ENCODE measurements at regions not wholly inside any gene's neighbourhood (a gene's known extent, or its start where the extent isn't known, plus 50 kb on each side); places are given as distances from the start of the nearest gene placed in this dataset.

DNA sequence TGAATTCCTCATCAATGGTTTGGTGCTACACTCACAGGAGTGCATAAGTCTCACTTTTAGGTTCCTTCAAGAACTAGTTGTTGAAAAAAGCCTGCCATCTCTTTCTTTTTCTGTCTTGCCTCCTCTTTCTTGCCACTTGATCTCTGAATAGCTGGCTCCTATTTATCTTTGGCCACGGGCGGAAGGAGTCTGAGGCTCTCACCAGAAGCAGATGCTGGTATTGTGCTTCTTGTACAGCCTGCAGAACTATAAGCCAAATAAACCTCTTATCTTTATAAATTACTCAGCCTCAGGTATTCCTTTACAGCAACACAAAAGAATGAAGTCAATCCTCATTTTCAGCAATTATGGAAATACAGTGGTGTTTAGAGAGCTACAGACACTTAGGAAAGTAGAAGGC is 247.1 kb upstream of the PRR16 start:
- Histone ChIP-seq H3K9ac (ENCODE audit: low read depth, low read length) (no peak overlapping the region), H3K27ac (ENCODE audit: low read length) (no peak overlapping the region), H3K9me3 (ENCODE audit: insufficient read depth, low read depth, low read length) (no peaks in the 10 kb centered on the region), H3K4me3 (ENCODE audit: low read length) (no peak overlapping the region), H3K4me1 (ENCODE audit: insufficient read depth, low read length) (no peaks in the 10 kb centered on the region), H3K36me3 (ENCODE audit: insufficient read depth, low read depth, low read length) (no peaks in the 10 kb centered on the region), H3K27me3 (ENCODE audit: insufficient read depth, low read length) (no peaks in the 10 kb centered on the region)

DNA sequence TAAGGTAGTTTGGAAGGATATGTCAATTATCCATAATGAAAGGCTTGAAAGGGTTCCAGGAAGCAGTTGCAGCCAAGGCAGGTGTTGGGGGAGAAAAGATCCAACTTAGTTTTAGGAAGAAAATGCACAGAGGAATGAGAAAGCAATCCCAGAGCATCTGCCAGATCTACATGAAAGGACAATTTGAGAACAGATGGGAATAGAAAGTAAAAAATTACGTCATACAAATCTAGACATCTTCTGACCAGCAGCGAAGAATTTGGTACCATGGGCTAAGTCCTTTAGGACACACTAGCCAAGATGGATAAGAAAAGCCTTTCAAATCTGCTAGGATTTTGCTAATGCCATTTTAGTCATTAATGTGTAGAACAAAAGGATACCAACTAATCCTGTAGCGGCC is 244.1 kb upstream of the PRR16 start:
- H3K9ac ChIP-seq (ENCODE audit: low read depth, low read length) = no peak overlapping the region
- H3K9me3 ChIP-seq (ENCODE audit: insufficient read depth, low read depth, low read length) = no peaks in the 10 kb centered on the region
- no peak overlapping the region for H3K4me3 ChIP-seq (ENCODE audit: low read length)
- H3K27ac ChIP-seq (ENCODE audit: low read length) = no peak overlapping the region
- H3K4me1 ChIP-seq (ENCODE audit: insufficient read depth, low read length) = no peaks in the 10 kb centered on the region
- H3K27me3 ChIP-seq (ENCODE audit: insufficient read depth, low read length) = no peaks in the 10 kb centered on the region
- H3K36me3 ChIP-seq (ENCODE audit: insufficient read depth, low read depth, low read length) = no peaks in the 10 kb centered on the region

DNA sequence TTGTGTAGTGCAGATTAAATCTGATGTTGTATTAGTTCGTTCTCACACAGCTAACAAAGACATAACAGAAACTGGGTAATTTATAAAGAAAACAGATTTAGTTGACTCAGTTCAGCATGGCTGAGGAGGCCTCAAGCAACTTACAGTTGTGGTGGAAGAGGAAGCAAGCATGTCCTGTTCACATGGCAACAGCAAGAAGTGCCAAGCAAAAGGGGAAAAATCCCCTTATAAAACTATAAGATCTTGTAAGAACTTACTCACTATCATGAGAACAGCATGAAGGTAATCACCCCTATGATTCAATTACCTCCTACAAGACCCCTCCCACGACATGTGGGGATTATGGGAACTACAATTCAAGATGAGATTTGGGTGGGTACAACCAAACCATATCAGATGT is 238.6 kb upstream of the PRR16 start:
- H3K9ac ChIP-seq (ENCODE audit: low read depth, low read length) = no peak overlapping the region
- no peak overlapping the region for H3K27ac ChIP-seq (ENCODE audit: low read length)
- no peaks in the 10 kb centered on the region for H3K4me1 ChIP-seq (ENCODE audit: insufficient read depth, low read length)
- no peaks in the 10 kb centered on the region for H3K9me3 ChIP-seq (ENCODE audit: insufficient read depth, low read depth, low read length)
- no peak overlapping the region for H3K4me3 ChIP-seq (ENCODE audit: low read length)
- H3K36me3 ChIP-seq (ENCODE audit: insufficient read depth, low read depth, low read length) = no peaks in the 10 kb centered on the region
- H3K27me3 ChIP-seq (ENCODE audit: insufficient read depth, low read length) = no peaks in the 10 kb centered on the region

DNA sequence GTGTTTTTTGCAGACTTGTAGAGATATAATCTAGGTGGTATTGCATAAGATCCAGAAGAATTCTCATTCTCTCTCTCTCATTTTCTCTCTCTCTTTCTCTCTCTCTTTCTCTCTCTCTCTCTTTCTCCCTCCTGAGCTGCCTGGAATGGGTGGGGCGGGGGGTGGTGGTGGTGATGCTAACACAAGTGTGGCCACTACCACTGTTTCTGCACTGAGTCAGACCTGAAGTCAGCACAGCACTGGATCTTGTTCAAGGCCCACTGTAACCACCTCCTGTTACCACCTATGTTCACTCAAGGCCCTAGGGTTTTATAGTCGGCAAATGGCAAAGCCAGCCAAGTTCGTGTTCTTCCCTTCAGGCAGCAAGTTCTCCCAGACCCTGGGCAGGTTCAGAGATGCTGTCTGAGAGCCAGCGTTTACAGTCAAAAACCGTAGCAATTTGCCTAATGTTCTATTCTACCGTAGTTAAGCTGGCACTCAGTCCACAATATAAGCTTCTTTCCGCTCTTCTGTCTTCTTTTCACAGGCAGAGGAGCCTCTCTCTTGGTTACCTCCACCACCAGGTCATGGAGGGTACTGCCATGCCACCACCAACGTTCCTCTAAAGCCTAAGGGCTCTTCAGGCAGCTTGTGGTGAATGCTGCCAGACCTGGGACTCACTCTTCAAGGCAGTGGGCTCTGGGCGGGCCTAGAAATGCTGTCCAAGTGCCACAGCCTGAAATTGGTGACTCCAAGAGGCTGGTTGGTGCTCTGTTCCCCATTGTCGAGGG is 235.7 kb upstream of the PRR16 start:
- H3K27me3 ChIP-seq (ENCODE audit: insufficient read depth, low read length) = no peaks in the 10 kb centered on the region
- no peak overlapping the region for H3K4me3 ChIP-seq (ENCODE audit: low read length)
- H3K9ac ChIP-seq (ENCODE audit: low read depth, low read length) = no peak overlapping the region
- no peak overlapping the region for H3K27ac ChIP-seq (ENCODE audit: low read length)
- 0 out of 2 replicates have a peak, but pooled peaks cover 3% of the 10 kb centered on the region for H3K9me3 ChIP-seq (ENCODE audit: insufficient read depth, low read depth, low read length)
- no peaks in the 10 kb centered on the region for H3K4me1 ChIP-seq (ENCODE audit: insufficient read depth, low read length)
- no peaks in the 10 kb centered on the region for H3K36me3 ChIP-seq (ENCODE audit: insufficient read depth, low read depth, low read length)

DNA sequence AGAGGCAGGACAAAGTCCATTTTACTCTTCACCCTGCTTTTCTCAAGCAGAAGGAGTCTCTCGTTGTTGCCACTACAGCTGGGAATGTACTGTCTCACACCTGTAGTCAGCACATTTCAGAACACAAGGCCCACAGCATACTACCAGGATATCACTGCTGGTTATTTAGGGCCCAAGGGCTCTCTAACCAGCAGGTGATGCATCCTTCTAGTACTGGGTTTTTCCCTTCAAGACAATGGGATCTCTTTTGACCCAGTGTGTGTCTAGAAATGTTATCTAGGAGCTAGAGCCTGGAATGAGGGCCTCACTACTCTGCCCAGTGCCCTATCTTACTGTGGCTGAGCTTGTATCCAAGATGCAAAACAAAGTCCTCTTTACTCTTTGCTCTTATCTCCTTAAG is 235.1 kb upstream of the PRR16 start:
- H3K27me3 ChIP-seq (ENCODE audit: insufficient read depth, low read length) = no peaks in the 10 kb centered on the region
- no peaks in the 10 kb centered on the region for H3K36me3 ChIP-seq (ENCODE audit: insufficient read depth, low read depth, low read length)
- no peaks in the 10 kb centered on the region for H3K4me1 ChIP-seq (ENCODE audit: insufficient read depth, low read length)
- no peak overlapping the region for H3K27ac ChIP-seq (ENCODE audit: low read length)
- H3K9me3 ChIP-seq (ENCODE audit: insufficient read depth, low read depth, low read length) = 0 out of 2 replicates have a peak, but pooled peaks cover 3% of the 10 kb centered on the region
- no peak overlapping the region for H3K4me3 ChIP-seq (ENCODE audit: low read length)
- no peak overlapping the region for H3K9ac ChIP-seq (ENCODE audit: low read depth, low read length)

DNA sequence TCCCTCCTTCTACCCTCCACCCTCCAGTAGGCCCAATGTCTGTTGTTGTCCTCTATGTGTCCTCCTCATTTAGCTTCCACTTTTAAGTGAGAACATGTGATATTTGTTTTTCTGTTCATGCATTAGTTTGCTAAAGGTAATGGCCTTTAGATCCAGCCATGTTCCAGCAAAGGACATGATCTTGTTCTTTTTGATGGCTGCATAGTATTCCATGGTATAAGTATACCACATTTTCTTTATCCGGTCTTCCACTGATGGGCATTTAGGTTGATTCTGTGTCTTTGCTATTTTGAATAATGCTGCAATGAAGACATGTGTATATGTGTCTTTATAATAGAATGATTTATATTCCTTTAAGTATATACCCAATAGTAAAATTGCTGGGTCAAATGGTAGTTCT is 232.5 kb upstream of the PRR16 start:
- Histone ChIP-seq H3K9ac (ENCODE audit: low read depth, low read length) (no peak overlapping the region), H3K9me3 (ENCODE audit: insufficient read depth, low read depth, low read length) (0 out of 2 replicates have a peak, but pooled peaks cover 3% of the 10 kb centered on the region), H3K27me3 (ENCODE audit: insufficient read depth, low read length) (no peaks in the 10 kb centered on the region), H3K27ac (ENCODE audit: low read length) (no peak overlapping the region), H3K36me3 (ENCODE audit: insufficient read depth, low read depth, low read length) (no peaks in the 10 kb centered on the region), H3K4me1 (ENCODE audit: insufficient read depth, low read length) (no peaks in the 10 kb centered on the region), H3K4me3 (ENCODE audit: low read length) (no peak overlapping the region)

DNA sequence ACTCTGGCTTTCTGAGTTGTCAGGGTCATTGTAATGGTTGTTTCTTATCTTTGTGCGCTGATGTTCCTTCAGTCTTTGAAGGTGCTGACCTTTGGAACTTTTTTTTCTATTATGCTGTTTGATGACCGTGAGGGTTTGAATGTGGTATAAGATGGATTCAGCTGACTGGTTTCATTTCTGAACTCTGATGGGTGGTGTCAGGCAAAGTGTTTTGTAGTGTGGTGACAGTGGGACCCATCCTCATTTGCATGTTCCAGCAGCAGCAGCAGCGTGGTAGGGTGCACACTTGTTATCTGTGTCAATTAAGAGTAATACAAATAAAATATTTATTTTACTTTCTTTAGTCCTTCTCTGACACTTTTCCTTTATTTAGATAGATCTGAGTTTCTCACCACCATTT is 227.7 kb upstream of the PRR16 start:
- no peaks in the 10 kb centered on the region for H3K36me3 ChIP-seq (ENCODE audit: insufficient read depth, low read depth, low read length)
- no peak overlapping the region for H3K27ac ChIP-seq (ENCODE audit: low read length)
- H3K9ac ChIP-seq (ENCODE audit: low read depth, low read length) = no peak overlapping the region
- no peaks in the 10 kb centered on the region for H3K27me3 ChIP-seq (ENCODE audit: insufficient read depth, low read length)
- H3K4me3 ChIP-seq (ENCODE audit: low read length) = no peak overlapping the region
- peaks cover 8% of the 10 kb centered on the region; the same call in 1 of the 2 replicates for H3K4me1 ChIP-seq (ENCODE audit: insufficient read depth, low read length)
- H3K9me3 ChIP-seq (ENCODE audit: insufficient read depth, low read depth, low read length) = 0 out of 2 replicates have a peak, but pooled peaks cover 3% of the 10 kb centered on the region

DNA sequence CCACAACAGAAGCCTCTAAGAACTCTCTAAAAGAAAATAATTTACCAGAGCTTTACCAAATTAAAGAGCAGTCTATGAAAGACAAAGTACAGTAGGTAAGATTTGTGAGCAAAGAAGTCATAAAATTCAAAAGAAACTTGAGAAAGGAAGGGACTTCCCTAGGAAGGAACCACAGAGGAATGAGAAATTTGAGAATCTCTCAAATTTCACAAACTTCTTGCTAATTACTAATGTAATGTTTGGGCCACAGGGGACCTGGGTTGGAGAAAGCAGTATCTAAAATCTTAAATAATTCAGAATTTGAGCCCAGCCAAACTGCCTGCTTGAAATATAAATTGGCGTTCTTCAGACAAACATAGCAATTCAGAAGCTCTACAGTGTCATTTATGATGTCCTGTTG is 225.0 kb upstream of the PRR16 start:
- no peak overlapping the region for H3K9ac ChIP-seq (ENCODE audit: low read depth, low read length)
- H3K27me3 ChIP-seq (ENCODE audit: insufficient read depth, low read length) = no peaks in the 10 kb centered on the region
- no peak overlapping the region for H3K27ac ChIP-seq (ENCODE audit: low read length)
- H3K4me1 ChIP-seq (ENCODE audit: insufficient read depth, low read length) = peaks cover 8% of the 10 kb centered on the region; the same call in 1 of the 2 replicates
- no peaks in the 10 kb centered on the region for H3K36me3 ChIP-seq (ENCODE audit: insufficient read depth, low read depth, low read length)
- H3K9me3 ChIP-seq (ENCODE audit: insufficient read depth, low read depth, low read length) = no peaks in the 10 kb centered on the region
- H3K4me3 ChIP-seq (ENCODE audit: low read length) = no peak overlapping the region

DNA sequence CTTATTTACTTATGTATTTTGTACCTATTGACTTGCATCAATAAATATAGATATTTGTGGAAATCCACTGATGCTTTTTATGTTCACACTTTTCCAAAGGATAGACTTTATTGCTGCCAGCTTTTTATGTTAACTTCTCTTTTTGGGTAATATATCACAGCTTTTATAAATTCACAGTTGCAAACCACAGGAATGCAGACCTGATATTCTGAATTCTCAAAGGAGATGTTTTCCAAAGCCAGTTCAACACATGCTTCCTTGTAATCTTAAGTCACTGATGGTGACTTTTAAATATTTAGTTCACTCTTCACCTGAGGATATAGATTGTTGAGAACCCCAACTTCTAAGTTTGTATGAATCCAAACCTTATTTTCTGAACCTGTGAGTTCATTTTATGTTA is 223.4 kb upstream of the PRR16 start:
- Histone ChIP-seq H3K4me1 (ENCODE audit: insufficient read depth, low read length) (peaks cover 8% of the 10 kb centered on the region; the same call in 1 of the 2 replicates), H3K27ac (ENCODE audit: low read length) (no peak overlapping the region), H3K9me3 (ENCODE audit: insufficient read depth, low read depth, low read length) (no peaks in the 10 kb centered on the region), H3K9ac (ENCODE audit: low read depth, low read length) (no peak overlapping the region), H3K36me3 (ENCODE audit: insufficient read depth, low read depth, low read length) (no peaks in the 10 kb centered on the region), H3K4me3 (ENCODE audit: low read length) (no peak overlapping the region), H3K27me3 (ENCODE audit: insufficient read depth, low read length) (no peaks in the 10 kb centered on the region)

DNA sequence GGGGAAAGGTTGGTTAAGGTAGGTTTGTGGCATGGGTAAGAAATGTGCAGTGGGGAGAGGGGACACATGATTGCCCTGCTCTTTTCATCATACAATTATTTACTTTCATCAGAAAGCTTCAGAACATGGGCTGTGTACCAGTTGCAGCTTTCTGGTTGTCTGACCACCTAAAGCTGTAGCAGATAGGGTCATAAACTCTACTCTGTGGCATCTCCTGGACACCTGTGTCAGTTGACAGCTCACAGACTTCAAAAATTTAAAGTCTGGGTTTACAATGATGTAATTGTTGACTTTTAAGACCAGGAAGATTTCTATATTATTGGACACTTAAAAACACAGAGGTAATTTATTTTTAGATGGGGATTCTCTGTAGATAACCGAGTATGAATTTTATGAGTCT is 222.7 kb upstream of the PRR16 start:
- Histone ChIP-seq H3K9ac (ENCODE audit: low read depth, low read length) (no peak overlapping the region), H3K36me3 (ENCODE audit: insufficient read depth, low read depth, low read length) (no peaks in the 10 kb centered on the region), H3K9me3 (ENCODE audit: insufficient read depth, low read depth, low read length) (no peaks in the 10 kb centered on the region), H3K27ac (ENCODE audit: low read length) (no peak overlapping the region), H3K4me3 (ENCODE audit: low read length) (no peak overlapping the region), H3K4me1 (ENCODE audit: insufficient read depth, low read length) (peaks cover 8% of the 10 kb centered on the region; the same call in 1 of the 2 replicates), H3K27me3 (ENCODE audit: insufficient read depth, low read length) (no peaks in the 10 kb centered on the region)

DNA sequence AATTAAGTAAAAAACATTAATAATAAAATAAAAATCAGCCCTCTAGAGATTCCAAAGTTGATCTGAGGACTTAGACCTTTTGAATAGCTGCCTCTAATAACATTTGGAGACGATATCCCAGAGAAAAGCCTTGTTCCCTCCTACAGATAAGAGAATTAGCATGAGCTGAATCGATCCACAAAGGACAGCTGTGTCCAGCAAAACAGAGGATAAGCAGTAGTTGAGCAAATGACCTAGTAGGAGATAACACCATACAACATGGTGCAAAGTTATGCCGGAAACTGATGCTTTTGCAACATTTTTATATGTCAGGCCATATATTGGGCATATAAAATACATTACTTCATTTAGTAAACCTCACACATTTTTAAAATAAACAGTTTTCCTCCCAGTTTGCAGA is 212.2 kb upstream of the PRR16 start:
- Histone ChIP-seq H3K4me1 (ENCODE audit: insufficient read depth, low read length) (peaks cover 12% of the 10 kb centered on the region; the same call in 1 of the 2 replicates), H3K36me3 (ENCODE audit: insufficient read depth, low read depth, low read length) (no peaks in the 10 kb centered on the region), H3K4me3 (ENCODE audit: low read length) (no peak overlapping the region), H3K27ac (ENCODE audit: low read length) (no peak overlapping the region), H3K9me3 (ENCODE audit: insufficient read depth, low read depth, low read length) (no peaks in the 10 kb centered on the region), H3K27me3 (ENCODE audit: insufficient read depth, low read length) (no peaks in the 10 kb centered on the region), H3K9ac (ENCODE audit: low read depth, low read length) (no peak overlapping the region)

DNA sequence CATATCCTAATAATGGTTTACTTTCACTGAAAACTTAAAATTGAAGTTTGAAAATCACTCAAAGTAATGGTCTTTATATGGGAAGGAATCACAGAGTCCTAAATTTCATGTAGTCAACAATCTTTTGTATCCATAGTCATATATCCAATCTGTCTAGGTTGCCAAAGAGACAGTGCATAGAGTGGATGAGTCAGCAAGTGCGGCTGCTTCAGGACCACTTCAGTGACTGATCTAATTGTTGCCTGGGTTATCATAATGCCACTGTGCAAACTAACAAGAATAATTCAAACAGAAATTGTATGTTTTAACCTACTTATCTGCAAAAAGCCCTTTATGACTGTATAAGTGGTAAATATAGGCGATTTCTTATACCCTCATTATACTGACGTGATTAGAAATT is 211.3 kb upstream of the PRR16 start:
- Histone ChIP-seq H3K36me3 (ENCODE audit: insufficient read depth, low read depth, low read length) (no peaks in the 10 kb centered on the region), H3K4me1 (ENCODE audit: insufficient read depth, low read length) (peaks cover 12% of the 10 kb centered on the region; the same call in 1 of the 2 replicates), H3K9me3 (ENCODE audit: insufficient read depth, low read depth, low read length) (no peaks in the 10 kb centered on the region), H3K27me3 (ENCODE audit: insufficient read depth, low read length) (no peaks in the 10 kb centered on the region), H3K27ac (ENCODE audit: low read length) (no peak overlapping the region), H3K4me3 (ENCODE audit: low read length) (no peak overlapping the region), H3K9ac (ENCODE audit: low read depth, low read length) (no peak overlapping the region)
